HEK293T (cell line): ENCODE measurements at regions not wholly inside any gene's neighbourhood (a gene's known extent, or its start where the extent isn't known, plus 50 kb on each side); places are given as distances from the start of the nearest gene placed in this dataset.

Source experiments
- BHLHE40 ChIP-seq: fragments of 450-650 bp; IDR thresholded peaks from 2 replicates; pipeline ENCODE4 v1.6.1; 2016; ENCODE audit warnings: mild to moderate bottlenecking, moderate library complexity, borderline replicate concordance
- FOXK2 ChIP-seq: fragments of 450-650 bp; IDR thresholded peaks from 2 replicates; pipeline ENCODE4 v1.6.1; 2016; ENCODE audit warnings: mild to moderate bottlenecking
- L3MBTL2 ChIP-seq: fragments of 450-650 bp; conservative IDR thresholded peaks from 2 replicates; pipeline ENCODE4 v1.6.1; 2016; ENCODE audit warnings: mild to moderate bottlenecking
- SP1 ChIP-seq: fragments of 450-650 bp; IDR thresholded peaks from 2 replicates; pipeline ENCODE4 v1.6.1; 2017
- ZNF384 ChIP-seq: fragments of 450-650 bp; IDR thresholded peaks from 2 replicates; pipeline ENCODE4 v1.6.1; 2016

- TF ChIP-seq BHLHE40, result no peak
- no peak for TF ChIP-seq ZNF384
- TF ChIP-seq SP1, result no peak
- no peak for TF ChIP-seq FOXK2
- TF ChIP-seq L3MBTL2, result no peak
Measured at GRCh38 chr15:88383354-88383753, 83.8 kb downstream of the MRPL46 start.
